ENCODE measurements at regions not wholly inside any gene's neighbourhood (a gene's known extent, or its start where the extent isn't known, plus 50 kb on each side); places are given as distances from the start of the nearest gene placed in this dataset.

DNA sequence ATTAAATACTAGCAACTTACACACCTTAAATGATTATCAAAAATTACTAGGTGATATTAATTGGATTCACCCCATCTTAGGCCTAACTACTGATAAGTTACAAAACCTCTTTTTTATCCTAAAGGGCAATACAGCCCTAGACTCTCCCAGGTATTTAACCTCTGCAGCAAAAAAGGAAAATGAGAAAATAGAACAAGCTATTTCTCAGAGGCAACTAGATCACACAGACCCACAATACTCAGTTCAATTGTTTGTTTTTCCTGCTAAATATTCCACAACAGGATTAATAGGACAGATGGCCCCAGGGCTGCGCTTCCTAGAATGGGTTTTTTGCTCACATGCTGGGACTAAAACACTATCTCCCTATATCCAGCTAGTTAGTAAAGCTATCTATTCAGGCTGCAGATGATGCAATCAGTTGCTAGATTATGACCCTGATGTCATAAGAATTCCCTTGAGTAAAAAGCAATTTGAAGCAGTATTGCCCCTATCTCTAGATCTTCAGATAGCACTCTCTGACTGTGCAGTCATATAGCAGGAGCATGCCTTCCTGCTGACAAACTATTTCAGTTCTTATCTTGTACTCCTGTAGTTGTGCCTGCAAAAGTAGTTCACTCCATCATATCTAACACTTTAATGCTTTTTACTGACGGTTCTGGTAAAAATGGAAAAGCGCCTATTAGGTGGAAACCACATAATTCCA lies 1595.5 kb upstream of the TENM4 start:
- FAIRE-seq: no peak
- H3K4me3 ChIP-seq (ENCODE audit: extremely low read depth in 1 of 4, insufficient read depth in 2 of 4, low read depth in 3 of 4, low read length in 4 of 4): no peak overlapping the region
- TF ChIP-seq RBBP5 (IDR thresholded peaks at IDR 0.05; ENCODE audit: borderline replicate concordance, low read depth, low read length): no peak
- TF ChIP-seq RNF2 (IDR thresholded peaks at IDR 0.05; ENCODE audit: borderline replicate concordance, low read depth, low read length, missing control alignments, poor library complexity, severe bottlenecking): no peak
- TF ChIP-seq NRF1 (IDR thresholded peaks at IDR 0.05; ENCODE audit: low read depth, low read length): no peak
- TF ChIP-seq GTF2F1 (IDR thresholded peaks at IDR 0.05; ENCODE audit: borderline replicate concordance, low read depth, low read length): no peak
- TF ChIP-seq POLR2AphosphoS5 (IDR thresholded peaks at IDR 0.05; ENCODE audit: low read depth, low read length): no peak
- no peak for TF ChIP-seq BCL11A (IDR thresholded peaks at IDR 0.05; ENCODE audit: low read depth in 2 of 2, low read length in 2 of 2)
- TF ChIP-seq CHD1 (IDR thresholded peaks at IDR 0.05; ENCODE audit: low read depth, low read length): no peak
- no peak for TF ChIP-seq TCF12 (IDR thresholded peaks at IDR 0.05; ENCODE audit: low read depth, low read length)
- TF ChIP-seq, protein P1, sequence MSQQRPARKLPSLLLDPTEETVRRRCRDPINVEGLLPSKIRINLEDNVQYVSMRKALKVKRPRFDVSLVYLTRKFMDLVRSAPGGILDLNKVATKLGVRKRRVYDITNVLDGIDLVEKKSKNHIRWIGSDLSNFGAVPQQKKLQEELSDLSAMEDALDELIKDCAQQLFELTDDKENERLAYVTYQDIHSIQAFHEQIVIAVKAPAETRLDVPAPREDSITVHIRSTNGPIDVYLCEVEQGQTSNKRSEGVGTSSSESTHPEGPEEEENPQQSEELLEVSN (IDR thresholded peaks at IDR 0.05): no peak
- no peak for TF ChIP-seq ASH2L (IDR thresholded peaks at IDR 0.05; ENCODE audit: low read length)
- TF ChIP-seq, protein P2, sequence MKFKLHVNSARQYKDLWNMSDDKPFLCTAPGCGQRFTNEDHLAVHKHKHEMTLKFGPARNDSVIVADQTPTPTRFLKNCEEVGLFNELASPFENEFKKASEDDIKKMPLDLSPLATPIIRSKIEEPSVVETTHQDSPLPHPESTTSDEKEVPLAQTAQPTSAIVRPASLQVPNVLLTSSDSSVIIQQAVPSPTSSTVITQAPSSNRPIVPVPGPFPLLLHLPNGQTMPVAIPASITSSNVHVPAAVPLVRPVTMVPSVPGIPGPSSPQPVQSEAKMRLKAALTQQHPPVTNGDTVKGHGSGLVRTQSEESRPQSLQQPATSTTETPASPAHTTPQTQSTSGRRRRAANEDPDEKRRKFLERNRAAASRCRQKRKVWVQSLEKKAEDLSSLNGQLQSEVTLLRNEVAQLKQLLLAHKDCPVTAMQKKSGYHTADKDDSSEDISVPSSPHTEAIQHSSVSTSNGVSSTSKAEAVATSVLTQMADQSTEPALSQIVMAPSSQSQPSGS (IDR thresholded peaks at IDR 0.05; ENCODE audit: low read length): no peak

More for the DNA sequence above, 1595.5 kb upstream of the TENM4 start:
- Histone ChIP-seq H2AK5ac (ENCODE audit: low read depth, low read length) (no peak overlapping the region), H2AFZ (ENCODE audit: low read length) (no peak overlapping the region), H3K14ac (ENCODE audit: insufficient read length) (no peak overlapping the region), H4K20me1 (replicated peaks in 1 of 2; ENCODE audit: control insufficient read depth in 1 of 2, insufficient read depth in 2 of 2, low read length in 2 of 2) (no peaks in the 10 kb centered on the region), H3K4me2 (ENCODE audit: insufficient read depth in 1 of 2, low read depth in 2 of 2, low read length in 2 of 2) (no peak overlapping the region), H4K8ac (ENCODE audit: extremely low read depth, insufficient read depth, low read length) (no peak overlapping the region), H3K23me2 (ENCODE audit: low read depth, low read length) (no peaks in the 10 kb centered on the region), H3K9ac (replicated peaks in 1 of 4; ENCODE audit: extremely low read depth in 1 of 4, low read depth in 3 of 4, low read length in 3 of 4) (no peak overlapping the region), H2BK12ac (ENCODE audit: low read depth, low read length) (no peak overlapping the region), H3K18ac (ENCODE audit: extremely low read depth, low read length) (no peak overlapping the region), H3K79me1 (ENCODE audit: low read depth, low read length) (no peaks in the 10 kb centered on the region), H3K9me3 (ENCODE audit: insufficient read depth in 2 of 2, low read depth in 1 of 2, low read length in 1 of 2) (0 out of 4 replicates have a peak, but pooled peaks cover 0 to 4% of the 10 kb centered on the region in 2 experiments), H3K27me3 (replicated peaks in 1 of 4; ENCODE audit: control insufficient read depth in 3 of 4, extremely low read depth in 1 of 4, insufficient read depth in 3 of 4, low read length in 3 of 4) (no peaks in the 10 kb centered on the region), H2BK5ac (ENCODE audit: low read depth, low read length) (no peak overlapping the region), H3K36me3 (ENCODE audit: control insufficient read depth in 2 of 4, insufficient read depth in 4 of 4, low read length in 3 of 4) (no peaks in the 10 kb centered on the region; a peak in 1 of 8 replicates), H4K91ac (replicated peaks; ENCODE audit: insufficient read length, low read length) (no peak overlapping the region), H3K27ac (ENCODE audit: low read depth, low read length) (no peak overlapping the region), H2BK20ac (ENCODE audit: low read length) (no peak overlapping the region), H4K5ac (ENCODE audit: insufficient read length, low read depth, low read length) (no peak overlapping the region), H3K79me2 (ENCODE audit: control insufficient read depth in 1 of 2, insufficient read depth in 2 of 2, low read length in 2 of 2) (no peaks in the 10 kb centered on the region), H2BK120ac (replicated peaks; ENCODE audit: low read depth, low read length) (no peak overlapping the region), H3K4me1 (replicated peaks in 1 of 4; ENCODE audit: control insufficient read depth in 3 of 4, insufficient read depth in 4 of 4, low read length in 3 of 4) (no peaks in the 10 kb centered on the region), H3K4ac (replicated peaks; ENCODE audit: insufficient read length, low read depth, low read length) (no peak overlapping the region), H3K56ac (replicated peaks; ENCODE audit: insufficient read length, low read depth, low read length) (no peak overlapping the region), H2BK15ac (ENCODE audit: low read length) (no peak overlapping the region), H3K23ac (ENCODE audit: insufficient read length) (no peak overlapping the region)
- ChIA-PET CTCF (ENCODE audit: partially characterized antibody) (no interaction called here), POLR2A (ENCODE audit: partially characterized antibody) (no interaction called here)
- no peak for DNase-seq (ENCODE audit: low read depth in 1 of 2, low spot score in 2 of 2)
- 95% methylated on average over 3 of the region's 3 CpGs; no CpG with 5 or more reads in 1 of the 2 experiments for WGBS, 2 experiments (ENCODE audit: extremely low coverage in 1 of 2, insufficient coverage in 1 of 2, insufficient read length in 1 of 2, insufficient replicate concordance in 2 of 2, low coverage in 1 of 2, low lambda C conversion rate in 2 of 2, missing lambda C conversion rate in 1 of 2)

Data from H1 (cell line).